ENCODE measurements at regions not wholly inside any gene's neighbourhood (a gene's known extent, or its start where the extent isn't known, plus 50 kb on each side); places are given as distances from the start of the nearest gene placed in this dataset.
"Not testable (repeated sequence)": the region's sequence is repeated elsewhere in the genome, so short reads cannot be mapped to it uniquely, and the experiment has no call there.

- no peak for DNase-seq (ENCODE audit: low spot score)
Observed at GRCh38 chr6:154637392-154637791, 95.8 kb upstream of the SCAF8 start.

DNA sequence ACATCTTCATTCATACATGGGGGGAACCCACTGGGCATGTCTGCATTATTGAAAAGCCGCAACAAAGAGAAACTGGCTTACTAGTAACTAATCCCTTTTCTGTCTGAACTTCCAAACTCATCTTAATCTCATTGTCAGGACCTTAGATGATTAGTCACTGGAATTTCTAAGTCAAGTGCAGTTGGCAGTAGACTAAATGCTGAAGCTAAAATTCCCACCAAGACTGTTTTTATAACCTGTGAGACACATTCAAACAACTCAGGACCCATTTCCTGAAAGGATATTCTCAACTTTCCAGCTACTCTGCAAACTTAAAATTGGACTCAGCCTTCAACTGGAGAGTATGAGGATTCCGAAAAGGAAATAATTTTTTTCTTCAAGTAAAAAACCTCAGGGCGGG is 94.8 kb upstream of the SCAF8 start:
- no peak for DNase-seq (ENCODE audit: low spot score)

DNA sequence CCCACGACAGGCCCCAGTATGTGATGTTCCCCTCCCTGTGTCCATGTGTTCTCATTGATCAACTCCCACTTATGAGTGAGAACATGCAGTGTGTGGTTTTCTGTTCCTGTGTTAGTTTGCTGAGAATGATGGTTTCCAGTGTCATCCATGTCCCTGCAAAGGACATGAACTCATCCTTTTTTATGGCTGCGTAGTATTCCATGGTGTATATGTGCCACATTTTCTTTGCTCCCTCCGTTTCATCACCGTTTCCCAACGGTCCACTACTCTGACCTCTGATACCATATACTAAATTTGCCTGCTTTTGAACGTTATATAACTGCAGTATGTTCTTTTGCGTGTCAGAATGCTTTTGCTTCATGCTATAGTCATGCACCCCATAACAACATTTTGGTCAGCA is 94.0 kb upstream of the SCAF8 start:
- not testable (repeated sequence) for DNase-seq (ENCODE audit: low spot score)

GRCh38 chr6:154648188-154648887 is 84.9 kb upstream of the SCAF8 start:
- DNase-seq (ENCODE audit: low spot score), result no peak

DNA sequence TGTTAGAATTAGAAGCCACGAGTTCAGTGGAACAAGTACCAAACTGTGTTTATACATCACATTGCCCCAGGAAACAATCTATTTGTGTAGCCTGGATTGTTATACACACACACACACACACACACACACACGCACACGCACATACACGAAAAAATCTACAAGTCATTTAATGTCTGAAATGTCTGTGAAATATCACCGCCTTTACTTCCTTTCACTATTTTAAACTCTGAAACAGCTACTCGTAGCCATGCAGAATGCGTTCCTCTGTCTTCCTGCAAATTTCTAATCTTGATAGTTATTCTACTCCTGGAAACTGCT is 84.4 kb upstream of the SCAF8 start:
- DNase-seq (ENCODE audit: low spot score), result no peak

- no peak for DNase-seq (ENCODE audit: low spot score)
Observed at GRCh38 chr6:154649721-154650120, 83.5 kb upstream of the SCAF8 start.

- DNase-seq (ENCODE audit: low spot score), result no peak
Observed at GRCh38 chr6:154650351-154650750, 82.9 kb upstream of the SCAF8 start.

- DNase-seq (ENCODE audit: low spot score), result no peak
Observed at GRCh38 chr6:154651656-154652055, 81.6 kb upstream of the SCAF8 start.

DNA sequence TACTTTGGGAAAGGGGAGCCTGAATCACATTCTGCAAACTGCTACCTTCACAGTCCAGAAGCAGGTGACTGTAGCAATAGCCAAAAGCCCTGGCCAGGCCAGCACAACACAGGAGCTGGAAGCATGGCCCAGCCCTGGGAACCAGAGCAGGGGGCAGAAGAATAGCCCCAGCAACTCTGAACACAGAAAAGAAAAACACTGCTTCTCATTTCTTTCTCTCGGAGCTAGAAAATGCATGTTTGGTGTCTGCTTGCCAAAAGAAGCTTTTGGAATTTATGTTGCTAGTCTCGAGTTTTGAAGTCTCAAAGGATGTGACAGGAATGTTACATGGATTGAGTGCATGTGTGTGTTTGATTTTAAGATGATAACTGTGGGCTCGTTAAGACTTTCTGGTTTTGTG is 79.8 kb upstream of the SCAF8 start:
- DNase-seq (ENCODE audit: low spot score), result no peak

- DNase-seq (ENCODE audit: low spot score), result no peak
Observed at GRCh38 chr6:154653853-154654252, 79.4 kb upstream of the SCAF8 start.

- DNase-seq (ENCODE audit: low spot score), result no peak
Observed at GRCh38 chr6:154656660-154657059, 76.6 kb upstream of the SCAF8 start.

DNA sequence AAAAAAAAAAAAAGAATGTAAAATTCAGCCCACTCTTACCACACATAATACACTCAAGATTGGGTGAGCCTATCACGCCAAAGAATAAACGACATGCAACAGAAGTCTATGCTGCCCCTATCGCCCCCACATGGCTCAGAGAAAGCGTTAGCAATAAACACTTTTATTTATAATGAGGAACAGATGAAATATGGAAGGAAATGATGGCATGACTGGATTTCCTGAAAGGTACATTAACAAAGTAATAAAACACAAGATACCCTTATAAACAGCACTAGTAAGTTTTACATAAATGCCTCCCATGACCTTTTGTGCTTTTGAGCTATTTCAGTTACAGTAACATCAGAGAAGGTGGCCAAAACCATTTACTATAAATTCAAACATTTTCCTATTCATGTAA is 71.4 kb upstream of the SCAF8 start:
- no peak for DNase-seq (ENCODE audit: low spot score)

- DNase-seq (ENCODE audit: low spot score), result no peak
Observed at GRCh38 chr6:154664287-154664686, 68.9 kb upstream of the SCAF8 start.

GRCh38 chr6:154668156-154668555 is 65.1 kb upstream of the SCAF8 start:
- DNase-seq (ENCODE audit: low spot score), result no peak

DNA sequence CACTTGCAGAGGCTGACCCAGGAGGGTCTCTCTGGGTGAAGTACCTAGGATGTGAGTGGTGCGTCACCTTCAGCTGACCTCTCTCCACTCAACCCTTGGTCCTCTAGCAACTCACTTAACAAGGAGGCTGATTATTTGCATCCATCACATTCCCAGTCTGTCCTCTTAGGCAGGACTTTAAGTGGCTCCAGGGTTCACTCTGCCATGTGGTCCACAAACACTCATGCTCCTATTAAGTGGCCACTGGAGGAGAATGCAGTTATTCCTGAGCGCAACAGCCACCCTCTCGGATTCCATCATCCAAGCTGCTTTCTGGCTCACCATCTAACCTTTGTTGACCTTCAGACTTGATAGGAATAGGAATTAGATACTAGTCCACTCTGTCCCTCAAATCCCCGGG is 61.1 kb upstream of the SCAF8 start:
- DNase-seq (ENCODE audit: low spot score), result no peak

DNA sequence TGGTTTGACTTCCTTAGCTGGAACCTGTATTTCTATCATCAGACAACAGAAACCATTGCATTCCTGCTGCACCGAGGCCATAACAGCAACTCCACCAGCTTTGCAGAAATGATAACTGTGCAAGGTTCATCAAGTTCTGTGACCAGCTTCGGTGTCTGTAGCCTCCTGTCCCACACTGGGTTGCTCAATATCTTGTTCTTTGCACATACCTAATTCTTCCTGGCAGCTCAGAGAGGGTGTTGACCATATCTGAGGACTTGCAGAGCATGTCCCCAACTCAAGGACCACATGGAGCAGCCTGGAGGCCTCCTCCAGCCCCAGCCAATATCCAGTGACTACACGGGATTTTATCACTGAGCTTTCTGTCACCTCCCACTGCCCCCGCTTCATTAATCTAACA is 59.3 kb upstream of the SCAF8 start:
- DNase-seq (ENCODE audit: low spot score), result no peak

- DNase-seq (ENCODE audit: low spot score), result peak; percentile 96
Observed at GRCh38 chr6:154675602-154676088, 57.6 kb upstream of the SCAF8 start.

DNA sequence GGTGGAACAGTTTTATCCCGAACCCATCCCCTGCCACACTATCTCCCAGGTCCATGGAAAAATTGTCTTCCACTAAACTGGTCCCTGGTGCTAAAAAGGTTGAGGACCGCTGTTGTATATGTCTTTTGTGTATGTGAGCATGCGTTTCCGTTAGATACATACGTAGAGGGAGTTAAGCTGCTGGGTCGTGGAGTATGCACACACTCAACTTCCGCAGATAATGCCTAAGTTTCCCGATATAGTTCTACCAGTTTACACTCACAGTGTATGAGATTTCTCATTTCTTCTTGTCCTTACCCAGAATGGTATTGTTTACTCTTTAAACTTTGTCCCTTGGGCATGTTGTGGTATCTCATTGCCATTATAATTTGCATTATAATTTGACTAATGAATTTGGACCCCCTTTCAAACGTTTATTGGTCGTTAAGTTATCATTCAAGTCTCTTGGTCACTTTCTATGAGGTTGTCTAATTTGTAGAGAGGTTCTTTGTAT is 50.5 kb upstream of the SCAF8 start:
- no peak for DNase-seq (ENCODE audit: low spot score)

Measured in cerebellar cortex (tissue), 1 donor.